A172 (cell line): ENCODE measurements at regions not wholly inside any gene's neighbourhood (a gene's known extent, or its start where the extent isn't known, plus 50 kb on each side); places are given as distances from the start of the nearest gene placed in this dataset.
"Not testable (repeated sequence)": the region's sequence is repeated elsewhere in the genome, so short reads cannot be mapped to it uniquely, and the experiment has no call there.

Source experiments
- DNase-seq: peaks from one replicate; pipeline ENCODE4 v3.0.0-alpha.2; 2015; ENCODE audit warnings: low spot score

DNA sequence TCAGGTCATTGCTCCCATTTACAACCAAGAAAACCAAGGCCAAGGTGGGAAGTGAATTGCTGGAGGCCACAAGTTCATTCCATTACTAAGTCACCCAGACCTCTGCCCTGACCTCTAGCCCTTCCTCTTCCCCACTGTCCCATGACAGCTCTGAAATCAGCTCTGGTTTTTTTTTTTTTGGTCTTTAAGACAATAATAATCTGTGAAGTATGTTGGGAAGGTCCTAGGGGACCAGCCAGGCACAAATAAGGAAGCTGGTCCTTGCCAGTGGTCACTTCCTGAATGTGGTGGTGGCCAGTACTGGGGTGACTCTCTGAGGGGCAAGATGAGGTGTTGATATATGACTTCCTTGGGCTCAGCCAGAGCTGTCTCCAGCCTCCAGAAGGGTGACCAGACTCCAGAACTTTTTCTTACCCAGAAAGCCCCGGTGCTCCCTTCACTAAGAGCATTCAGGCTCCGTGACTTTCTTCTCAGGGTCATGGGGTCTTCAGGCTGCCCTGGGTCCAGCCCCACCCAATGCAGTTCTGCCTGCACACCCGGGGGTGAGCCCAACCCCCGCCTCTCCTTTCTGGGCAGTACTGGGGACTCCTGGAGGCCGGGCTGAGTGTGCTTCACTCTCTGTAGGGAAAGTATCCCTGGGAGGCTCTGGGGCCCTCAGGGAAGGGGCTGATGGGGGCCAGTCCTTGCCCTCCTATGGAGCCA, 159.6 kb downstream of the PTPRU start:
- DNase-seq = peak; percentile 25

DNA sequence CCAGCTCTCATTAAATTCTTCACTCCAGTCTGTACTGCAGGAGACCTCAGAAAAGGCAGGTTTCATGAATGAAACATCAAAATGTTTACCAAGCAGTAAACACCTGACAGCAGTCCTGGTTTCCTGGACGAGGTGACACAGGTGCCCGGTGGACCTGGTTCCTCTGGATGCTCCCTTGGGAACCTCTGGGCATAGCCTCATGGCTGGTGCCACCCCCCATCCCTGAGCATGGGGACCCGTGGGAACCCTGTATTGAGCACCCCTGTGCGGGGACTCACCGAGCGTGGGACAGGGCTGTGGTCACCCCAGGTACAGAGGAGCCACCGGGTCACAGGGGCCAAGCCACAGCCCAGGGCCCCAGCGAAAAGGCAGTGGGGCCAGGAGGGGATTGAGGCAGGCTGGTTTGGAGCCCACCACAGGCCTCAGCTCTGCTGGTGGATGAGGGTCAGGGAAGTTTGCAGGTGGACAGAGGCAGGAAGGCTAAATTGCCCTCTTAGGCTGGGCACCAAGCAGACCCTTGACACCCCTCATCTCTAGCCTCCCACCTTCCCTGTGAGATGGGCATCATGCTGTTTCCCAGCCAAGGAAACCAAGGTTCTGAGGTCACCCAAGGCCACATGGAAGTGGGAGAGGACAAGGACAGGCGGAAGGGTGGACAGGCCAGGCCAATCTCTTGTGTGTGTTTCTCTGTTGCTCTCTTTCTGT, 158.4 kb downstream of the PTPRU start:
- DNase-seq = no peak

DNA sequence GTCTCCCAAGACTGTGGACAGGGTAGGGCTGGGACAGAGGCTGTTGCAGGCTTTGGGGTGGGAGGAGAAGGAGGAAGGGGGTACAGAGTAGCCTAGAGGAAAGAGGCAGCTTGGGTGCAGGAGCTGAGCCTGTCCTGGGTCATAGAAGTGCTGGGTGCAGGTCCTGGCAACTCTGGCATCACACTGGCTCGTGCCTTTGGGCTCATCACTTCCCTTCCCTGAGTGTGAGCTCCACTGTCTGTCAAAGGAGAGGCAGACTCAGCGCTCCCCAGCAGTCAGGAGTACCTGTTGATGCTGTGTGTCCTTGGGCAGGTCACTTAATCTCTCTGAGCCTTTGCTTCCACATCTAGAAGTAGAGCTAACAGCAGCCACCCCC, 157.1 kb downstream of the PTPRU start:
- DNase-seq = no peak

DNA sequence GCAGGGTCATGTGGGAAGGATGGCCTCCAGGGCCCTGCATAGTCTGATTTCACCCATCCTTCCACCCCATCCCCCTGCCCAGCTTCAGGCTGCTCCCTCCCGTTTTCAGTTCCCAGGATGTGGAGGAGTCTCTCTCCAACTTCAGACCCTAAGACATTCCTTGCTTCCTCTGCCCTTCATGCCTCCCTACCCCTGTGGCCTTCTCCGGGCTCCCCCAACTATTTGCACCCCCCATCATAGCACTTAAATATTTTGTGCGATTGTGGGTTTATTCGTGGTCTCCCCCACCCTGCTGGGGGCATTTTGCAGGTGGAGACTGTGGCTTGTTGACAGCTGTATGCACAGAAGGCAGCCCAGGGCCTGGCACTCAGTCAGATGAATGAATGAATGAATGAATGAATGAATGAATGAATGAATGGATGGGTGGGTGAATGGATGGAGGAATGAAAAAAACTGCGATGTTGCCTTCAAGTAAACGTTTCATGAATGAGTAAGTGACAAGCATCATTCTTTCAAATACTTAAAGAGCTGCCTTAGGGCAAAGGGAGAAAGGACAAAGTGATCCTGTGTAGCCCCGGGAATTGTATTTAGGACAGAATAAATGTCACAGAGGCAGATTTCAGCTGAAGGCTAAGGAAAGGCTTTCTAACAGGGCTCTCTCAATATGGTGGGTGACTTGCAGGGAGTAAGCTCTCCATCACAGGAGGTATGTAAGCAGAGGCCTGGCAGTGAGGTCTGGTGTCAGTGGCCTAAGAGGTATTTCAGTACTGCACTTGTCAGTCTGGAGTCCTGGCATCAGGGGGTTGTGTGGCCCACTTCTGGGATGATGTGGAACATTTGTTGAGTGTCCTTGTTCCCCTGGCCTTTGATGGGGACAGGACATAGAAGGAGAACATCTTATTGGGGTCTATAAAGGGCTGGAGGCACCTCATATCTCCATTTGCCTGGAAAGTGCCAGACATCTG, 156.4 kb downstream of the PTPRU start:
- DNase-seq = no peak

DNA sequence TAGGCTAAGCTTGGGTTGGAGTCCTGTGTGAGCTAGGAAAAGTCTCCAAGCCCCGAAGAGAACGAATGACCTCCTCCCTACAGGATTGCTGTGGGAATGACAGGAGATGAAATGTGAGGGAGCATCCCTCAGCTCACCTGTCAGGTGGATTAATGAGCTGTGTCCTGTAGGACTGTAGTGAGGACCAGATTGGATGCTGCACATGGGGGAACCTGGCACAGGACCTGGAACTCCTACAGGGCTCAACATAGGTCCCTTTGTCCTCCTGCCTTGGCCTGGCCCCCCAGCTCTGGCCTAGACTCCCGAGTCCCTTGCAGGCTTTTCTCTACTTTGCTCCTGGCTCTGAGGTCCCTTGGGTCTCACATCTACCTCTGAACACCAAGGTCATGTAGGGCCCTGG, 155.7 kb downstream of the PTPRU start:
- no peak for DNase-seq

DNA sequence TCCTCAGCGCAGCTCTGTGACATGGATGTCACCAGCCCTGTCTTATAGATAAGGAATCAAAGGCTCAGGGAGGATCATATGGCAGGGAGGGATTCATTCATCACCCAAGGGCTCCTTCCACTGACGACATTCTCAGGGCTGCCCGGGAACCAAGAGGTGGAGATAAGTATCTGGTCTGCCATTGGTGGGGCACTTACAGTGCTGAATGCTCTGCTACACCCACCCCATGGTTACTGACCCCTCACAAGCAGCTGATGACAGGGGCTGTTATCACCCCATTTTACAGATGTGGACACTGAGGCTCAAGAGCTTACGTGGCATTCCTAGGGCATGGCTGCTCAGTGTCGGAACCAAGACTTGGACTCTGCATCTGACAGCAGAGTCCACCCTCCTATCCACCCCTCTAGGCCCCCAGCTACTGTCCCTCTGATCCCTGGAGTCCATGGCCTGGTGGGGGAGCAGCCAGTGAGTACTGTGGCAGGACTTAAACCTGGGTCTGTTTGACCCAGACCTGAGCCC, 155.1 kb downstream of the PTPRU start:
- no peak for DNase-seq

DNA sequence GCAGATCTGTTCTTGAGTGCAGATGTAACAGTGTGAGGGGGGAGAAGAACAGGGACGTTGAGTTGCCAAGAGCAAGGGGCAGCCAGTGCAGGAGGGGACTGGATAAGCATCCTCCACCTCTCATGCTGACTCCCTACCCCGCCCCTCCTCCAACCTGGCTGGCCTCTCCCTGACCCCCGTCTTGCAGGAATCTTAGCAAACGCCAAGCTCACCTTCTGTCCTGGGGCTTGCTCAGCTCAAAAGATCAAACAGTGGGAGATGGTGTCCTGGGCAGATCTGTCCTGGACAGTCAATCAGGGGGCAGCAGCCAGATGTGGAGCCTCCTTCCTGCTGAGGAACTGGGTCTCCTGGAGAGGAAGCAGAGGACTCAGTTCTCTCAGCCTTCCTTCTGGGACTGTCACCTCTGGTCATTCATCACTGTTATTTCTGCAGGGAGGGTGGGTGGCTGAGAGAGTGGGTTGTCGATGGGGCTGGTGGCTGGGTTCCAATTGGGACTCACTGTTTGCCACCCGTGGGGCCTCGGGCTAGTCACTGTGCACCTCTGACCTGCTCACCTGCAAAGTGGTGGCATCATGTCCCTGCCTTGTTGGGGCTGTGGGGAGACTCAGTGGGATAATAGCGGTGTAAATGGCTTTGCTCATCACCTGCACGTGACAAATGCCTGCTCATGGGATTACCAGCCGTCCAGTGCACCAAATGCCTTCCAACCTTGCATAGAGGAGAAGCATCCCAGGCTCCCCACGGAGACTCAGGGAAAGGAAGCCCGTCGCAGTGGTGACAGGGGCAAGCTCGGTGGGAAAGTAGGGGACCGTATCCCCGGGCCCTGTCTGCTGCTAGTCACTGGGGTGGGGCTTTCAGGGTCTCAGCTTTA, 154.4 kb downstream of the PTPRU start:
- no peak for DNase-seq

DNA sequence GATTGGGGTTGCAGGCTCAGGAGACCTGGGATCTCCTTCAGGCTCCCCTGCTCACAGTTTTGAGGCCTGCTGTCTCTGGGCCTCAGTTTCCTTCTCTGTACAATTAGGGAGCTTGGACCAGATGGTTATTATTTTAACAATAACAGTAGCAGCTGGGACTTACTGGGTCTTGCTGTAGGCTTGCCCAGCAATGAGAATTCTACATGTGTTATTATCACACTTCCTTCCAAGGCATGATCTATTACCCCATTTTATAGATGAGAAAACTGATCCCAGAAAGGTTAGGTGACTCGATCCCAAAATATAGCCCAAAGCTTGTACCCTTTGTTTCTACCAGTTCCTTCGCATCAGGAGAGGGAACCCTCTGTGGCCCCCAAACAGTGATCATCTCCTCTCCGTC, 153.8 kb downstream of the PTPRU start:
- DNase-seq = no peak

DNA sequence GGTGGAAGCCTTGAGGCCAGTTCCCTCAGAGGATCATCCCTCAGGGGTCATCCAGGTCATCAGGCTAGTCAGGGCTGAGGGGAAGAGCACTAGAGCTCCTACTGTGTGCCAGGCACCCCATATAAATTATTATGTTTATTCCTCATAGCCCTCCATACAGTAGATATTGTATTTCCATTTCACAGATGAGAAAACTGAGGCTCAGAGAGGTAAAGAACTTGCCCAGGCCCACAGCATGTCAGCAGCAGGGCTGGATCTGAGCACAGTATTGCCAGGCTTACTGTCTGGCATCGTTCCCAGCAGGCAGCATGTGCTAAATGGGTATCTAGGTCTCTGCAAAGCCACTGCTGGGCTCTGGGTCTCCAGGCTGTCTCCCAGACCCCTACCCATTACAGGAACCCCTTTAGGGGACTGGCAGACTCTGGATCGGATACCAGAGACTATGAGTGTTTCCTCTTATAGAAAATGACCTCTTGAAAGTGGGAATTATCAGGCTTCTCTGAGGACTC, 153.3 kb downstream of the PTPRU start:
- no peak for DNase-seq

DNA sequence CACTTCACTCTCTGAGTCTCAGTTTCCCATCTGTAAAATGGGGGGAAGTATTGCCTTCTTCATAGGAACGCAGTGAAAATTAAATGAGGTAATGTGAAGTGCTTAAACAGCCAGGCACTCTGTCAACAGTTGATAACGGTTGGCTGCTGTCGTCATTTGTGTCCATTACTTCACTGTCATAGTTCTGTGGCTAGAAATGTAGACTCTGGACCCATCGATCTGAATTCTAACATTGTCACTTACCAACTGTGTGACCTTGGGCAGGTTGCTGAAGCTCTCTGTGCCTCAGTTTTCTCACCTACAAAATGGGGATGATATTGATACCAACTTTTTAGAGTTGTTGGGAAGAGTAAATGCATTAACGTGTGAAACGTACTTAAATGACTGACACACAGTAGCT, 152.6 kb downstream of the PTPRU start:
- DNase-seq = no peak

DNA sequence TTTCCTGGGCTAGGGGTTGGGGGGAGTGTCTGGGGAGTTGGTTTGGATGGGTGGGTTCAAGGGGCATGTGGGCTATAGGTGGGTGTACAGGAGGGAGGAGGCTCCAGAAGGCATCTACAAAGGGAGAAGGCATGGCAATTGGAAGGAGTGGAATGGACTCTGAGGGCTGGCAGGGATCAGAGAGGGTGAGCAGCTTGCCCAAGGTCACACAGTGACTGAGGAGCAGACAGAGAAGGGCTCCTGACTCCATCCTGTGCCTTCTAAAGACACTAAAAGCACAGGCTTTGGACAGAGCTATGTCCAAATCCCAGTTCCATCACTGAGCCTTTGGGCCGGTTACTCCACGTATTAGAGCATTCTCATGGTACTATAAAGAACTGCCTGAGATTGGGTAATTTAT, 151.8 kb downstream of the PTPRU start:
- DNase-seq = no peak

DNA sequence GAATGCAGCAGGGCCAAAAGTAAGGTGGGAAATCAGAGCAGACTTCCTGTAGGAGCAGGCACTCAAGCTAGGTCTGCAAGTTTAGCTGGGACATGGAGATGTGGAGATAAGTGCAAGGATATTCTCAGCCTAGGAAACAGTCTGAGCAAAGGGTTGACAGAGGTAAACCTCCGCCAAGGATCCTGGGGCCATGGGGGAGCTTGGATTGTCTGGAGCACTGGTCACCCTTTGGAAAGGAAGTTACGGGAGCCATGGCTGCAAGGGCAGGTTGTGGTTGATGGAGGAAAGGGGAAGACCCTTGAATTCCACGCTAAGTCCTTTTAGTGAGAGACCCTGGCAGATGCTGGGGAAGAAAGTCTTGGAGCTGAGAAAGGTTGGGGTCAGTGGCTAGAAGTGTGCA, 150.9 kb downstream of the PTPRU start:
- DNase-seq = no peak

DNA sequence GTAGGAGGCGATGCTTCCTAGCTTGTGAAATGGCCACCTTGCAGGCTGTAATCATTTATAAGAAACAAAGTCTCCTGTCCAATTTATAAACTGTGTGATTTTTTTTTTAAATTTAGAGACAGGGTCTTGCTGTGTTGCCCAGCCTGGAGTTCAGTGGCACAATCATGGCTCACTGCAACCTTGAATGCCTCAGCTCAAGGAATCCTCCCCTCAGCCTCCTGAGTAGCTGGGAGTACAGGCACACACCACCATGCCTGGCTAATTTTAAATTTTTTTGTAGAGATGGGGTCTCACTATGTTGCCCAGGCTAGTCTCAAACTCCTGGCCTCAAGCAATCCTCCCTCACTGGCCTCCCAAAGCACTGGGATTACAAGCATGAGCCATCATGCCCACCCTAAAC, 150.1 kb downstream of the PTPRU start:
- not testable (repeated sequence) for DNase-seq

DNA sequence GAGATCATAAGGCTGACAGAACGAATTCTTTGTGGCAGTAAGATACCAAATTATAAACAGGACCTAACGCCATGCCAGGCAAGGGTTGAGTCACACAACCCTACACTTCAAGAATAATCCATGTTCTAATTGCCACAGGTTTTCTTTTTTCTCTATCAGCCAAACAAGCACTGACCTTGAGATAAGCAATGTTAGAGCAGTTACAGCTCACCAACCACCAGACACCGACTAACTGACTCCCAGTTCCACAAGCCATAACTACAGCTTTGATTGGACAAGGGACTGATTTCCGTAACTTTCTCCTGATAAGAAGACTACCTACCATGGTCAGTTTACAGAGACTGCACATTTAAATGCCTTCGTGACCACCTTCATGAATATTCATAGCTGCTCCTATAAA, 149.6 kb downstream of the PTPRU start:
- no peak for DNase-seq

DNA sequence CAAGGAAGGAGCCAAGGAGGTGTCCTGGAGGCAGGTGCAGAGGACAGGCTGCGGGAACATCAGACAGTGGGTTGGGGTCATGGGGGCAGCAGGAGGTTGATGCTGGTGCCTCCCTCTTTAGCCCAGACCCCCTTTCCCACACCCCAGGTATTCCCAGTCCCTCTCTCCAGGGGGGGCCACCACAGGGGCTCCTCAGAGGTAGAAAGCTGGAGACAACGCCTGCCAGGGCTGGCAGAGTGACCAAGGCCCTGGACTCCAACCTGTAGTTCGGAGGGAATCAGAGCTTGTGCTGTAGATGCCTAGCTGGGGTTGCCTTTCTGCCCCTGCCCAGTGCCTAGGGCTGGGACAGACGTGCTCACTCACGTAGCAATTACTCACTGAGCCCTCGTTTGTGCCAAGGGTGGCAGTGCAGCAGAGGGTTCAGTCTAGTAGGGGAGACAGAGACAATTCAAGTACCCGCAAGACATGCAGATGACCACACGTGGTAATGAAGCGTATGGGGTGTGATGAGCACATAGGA, 148.2 kb downstream of the PTPRU start:
- no peak for DNase-seq

DNA sequence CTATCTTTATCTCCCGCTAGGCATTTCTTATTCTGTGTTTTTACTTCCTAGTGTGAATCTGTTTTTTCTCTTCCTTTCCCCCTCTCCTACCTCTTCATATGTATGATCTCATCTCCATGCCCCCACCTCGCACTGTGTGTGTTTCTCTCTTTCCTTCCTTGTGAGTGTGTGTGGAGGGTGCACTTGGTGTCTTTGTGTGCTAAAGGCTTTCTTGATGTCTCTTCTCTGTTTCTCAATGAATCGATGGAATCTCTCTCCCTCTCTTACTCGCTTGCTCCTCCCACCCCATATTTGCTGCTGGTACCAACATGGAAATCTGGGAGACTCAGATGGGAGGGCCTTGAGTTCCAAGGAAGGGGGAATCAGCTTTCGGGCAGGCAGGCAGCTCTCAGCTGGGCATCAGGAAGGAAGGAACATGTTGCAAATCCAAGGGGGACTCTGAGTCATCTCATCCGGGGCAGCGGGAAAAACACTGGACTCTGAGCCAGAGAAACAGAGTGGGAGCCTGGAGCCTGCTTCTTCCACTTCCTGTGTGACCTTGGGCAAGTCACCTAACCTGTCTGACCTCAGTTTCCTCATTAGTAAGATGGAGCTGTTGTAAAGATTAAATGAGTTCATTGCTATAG, 147.5 kb downstream of the PTPRU start:
- DNase-seq = peak; percentile 26

DNA sequence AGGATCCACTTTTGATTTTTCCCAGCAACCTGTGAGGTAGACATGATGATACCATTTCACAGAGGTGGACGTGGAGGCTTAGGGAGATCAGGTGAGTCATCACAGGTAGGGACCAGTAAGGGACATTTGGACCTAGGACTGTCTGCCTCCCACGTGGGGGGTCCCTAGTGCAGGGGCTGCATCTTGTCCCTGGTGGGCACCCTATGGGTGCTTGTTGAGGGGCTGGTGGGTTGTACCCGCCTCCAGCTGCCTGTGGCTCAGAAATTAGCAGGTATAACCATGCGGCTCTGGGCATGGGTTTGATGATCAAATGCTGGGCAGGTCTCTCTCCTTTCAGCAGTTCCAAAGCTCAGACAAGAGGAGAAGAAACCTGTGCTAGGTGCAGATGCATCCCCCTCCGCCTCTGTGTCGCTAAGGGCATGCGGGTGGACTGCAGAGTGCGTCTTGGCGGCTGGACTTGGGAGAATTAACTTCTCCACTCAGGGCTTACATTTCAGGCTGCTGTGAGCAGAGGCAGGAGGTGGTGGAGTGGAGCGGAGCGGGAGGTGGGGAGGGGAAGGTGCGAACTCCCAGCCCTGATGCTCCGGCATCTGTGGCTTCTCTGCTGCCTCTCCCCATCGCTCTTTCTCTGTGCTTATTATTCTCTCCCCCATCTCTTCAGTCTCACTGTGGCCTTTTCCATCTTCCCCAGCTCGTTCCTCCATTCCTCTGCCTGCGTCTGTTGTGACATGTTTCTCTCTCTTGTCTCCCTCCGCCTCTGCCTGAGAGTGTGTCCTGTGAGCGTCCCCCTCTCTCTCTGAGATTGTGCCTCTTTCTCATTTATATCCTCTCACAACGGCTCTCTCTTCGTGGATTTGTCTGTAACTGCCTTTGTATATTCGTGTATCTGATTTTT, 146.8 kb downstream of the PTPRU start:
- DNase-seq = no peak

DNA sequence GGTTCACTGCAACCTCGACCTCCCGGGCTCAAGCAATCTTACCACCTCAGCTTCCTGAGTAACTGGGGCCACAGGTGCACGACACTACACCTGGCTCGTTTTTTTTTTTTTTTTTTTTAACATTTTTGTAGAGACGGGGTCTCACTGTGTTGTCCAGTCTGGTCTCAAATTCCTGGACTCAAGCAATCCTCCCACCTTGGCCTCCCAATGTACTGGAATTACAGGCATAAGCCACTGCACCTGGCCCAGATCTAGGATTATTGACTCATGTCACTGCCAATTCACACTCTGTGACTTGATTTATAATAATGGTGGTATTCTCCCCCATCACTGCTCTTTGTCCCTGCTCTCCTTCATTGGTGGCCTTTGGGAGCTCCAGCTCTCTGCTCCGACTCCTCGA, 145.1 kb downstream of the PTPRU start:
- no peak for DNase-seq

DNA sequence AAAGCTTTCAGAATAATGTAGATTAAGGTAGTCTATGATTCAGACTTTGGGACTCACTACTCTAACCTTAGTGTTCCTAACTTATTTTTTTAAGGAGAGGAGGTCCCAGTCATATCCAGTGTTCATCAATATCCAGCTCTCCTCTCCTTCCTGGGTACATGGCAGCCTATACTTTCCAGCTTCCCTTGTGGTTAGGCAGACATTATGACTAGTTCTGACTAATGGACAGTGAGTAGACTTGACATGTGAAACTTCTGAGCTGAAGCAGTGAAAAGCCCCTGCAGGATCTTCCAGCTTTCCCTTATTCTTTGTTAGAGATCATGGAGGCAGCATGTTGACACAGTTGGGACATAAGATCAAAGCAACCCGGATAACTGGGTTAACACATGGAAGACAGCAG, 144.2 kb downstream of the PTPRU start:
- peak; percentile 4 for DNase-seq
